HG03442 (cell line): ENCODE measurements at regions not wholly inside any gene's neighbourhood (a gene's known extent, or its start where the extent isn't known, plus 50 kb on each side); places are given as distances from the start of the nearest gene placed in this dataset.

ENCODE experiments used
- ATAC-seq: cut with Tn5 transposase; IDR thresholded peaks from one replicate; pipeline ENCODE4 v1.9.1; 2021; ENCODE audit warnings: mild to moderate bottlenecking, moderate library complexity; ENCODE audit not compliant: unreplicated experiment

GRCh38 chr14:58697930-58698642 lies 60.3 kb downstream of the DACT1 start:
- no peak for ATAC-seq

DNA sequence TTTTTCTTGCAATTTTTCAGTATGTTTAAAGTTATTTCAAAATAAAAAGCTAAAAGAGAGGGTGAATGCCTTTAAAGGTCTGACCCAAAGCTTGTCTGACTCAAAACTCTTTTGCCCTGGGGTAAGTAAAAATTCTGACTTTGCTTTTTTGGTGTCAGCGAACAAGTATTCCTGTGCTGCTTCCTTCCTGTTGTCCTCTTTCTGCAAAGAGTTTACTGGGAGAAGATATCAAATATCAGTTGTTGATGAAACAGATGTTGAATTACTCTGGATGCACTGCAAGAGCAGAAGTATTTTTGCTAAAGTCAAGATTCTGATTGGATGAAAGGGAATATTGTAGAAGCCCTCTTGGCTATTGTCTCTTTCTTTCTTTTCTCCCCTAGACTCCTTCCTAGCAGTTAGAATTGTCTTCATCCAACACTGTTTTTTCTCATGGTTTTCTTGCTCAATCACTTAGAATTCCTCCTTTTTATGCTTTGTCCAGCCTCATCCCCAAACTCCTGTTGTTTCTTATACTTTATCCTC lies 62.0 kb downstream of the DACT1 start:
- ATAC-seq, result no peak

DNA sequence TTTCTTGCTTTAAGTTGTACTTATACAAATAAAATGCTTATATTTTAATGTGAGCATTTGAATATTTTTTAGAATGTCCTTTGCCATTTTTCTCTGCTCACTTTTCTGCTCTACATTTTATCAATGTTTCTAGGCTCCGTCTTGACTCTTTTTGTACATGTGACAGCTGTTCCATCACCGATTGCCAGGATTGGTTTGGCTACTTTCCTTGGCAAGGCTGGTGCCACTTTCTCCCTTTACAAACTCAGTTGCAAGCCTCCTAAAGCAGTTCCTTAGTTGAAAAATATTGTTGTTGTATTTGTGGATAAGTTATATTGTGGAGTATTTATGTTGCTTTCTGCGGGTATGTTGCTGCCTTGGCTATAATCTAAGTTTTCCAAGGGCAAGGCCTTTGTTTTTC lies 63.4 kb downstream of the DACT1 start:
- ATAC-seq, result no peak

DNA sequence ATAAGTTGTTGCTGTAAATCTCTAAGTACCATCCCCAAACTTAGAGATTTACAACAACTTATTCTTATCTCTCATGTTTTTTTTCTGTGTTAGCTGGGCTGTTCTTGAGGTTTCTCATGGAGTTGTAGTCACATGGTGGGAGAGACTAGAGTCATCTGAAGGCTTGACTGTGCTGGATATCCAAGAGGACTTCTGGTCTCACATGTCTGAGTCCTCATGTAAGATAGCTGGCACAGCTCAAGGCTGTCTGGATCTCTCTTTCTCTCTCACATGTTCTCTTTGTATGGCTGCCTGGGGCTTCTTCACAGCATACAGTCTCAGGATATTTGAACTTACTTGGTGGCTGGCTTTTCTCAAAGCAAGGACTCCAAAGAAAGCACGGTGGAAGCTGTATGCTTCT lies 63.8 kb downstream of the DACT1 start:
- ATAC-seq, result no peak

DNA sequence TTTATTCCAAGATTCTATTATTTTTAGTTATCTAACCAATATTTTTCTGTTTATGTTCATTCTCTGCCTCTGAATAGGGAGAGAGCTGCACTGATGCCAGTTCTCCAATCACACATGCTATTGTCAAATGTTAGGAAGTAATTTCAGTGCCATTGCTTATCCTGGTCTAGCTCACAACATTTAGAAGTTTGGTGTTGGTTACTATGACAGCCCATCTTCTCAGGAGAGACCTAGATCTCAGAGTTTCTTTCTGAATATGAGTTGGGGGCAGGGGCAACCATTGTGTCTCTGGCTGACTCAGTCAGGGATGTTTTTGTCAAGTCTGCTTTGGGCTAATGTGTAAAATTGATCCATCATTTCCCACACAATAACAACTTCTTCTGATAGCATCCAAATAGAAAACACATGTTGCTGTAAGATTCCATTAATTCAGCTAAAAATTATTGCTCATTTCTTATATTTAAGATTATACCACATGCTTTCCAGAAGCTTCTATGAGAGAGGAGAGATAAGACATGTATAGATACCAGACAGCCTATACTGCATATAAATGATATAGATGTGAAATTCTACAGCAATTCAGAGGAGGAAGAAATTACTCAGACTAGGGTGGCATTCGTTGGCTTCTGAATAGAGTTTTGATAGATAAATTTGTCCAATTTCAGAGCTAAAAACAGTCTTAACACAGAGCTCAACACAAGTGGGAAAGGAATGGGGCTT lies 64.8 kb downstream of the DACT1 start:
- ATAC-seq, result no peak

DNA sequence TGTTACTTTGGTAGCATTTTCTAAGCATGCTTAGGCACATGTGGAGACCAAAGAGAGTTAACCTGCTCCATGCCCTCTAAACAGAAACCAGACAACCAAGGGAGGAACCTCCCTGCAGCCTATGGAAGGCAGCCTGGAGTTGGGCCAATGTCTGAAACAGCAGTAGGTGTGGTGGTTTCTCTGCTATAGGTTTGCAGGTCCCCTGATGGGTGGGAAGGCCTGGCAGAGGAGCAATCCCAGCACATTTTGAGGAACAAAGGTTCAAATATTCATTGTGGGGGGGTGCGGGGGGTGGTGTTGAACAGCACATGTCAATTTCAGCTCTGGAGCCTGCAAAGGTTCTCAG lies 65.4 kb downstream of the DACT1 start:
- no peak for ATAC-seq

DNA sequence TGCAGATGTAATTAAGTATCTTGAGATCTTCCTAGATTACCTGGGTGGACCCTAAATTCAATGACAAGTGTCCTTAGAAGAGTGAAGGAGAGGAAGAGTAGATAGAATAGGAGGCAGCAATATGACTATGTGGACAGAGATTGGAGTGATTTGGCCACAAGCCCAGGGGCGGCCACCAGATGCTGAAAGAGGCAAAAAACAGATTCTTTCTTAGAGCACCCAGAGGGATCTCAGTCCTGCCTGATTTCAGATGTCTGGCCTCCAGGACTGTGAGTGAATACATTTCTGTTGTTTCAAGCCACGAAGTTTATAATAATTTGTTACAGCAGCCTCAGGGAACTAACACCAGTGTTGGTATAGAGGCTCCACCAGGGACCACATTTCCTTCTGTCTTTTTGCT lies 67.3 kb downstream of the DACT1 start:
- no peak for ATAC-seq

DNA sequence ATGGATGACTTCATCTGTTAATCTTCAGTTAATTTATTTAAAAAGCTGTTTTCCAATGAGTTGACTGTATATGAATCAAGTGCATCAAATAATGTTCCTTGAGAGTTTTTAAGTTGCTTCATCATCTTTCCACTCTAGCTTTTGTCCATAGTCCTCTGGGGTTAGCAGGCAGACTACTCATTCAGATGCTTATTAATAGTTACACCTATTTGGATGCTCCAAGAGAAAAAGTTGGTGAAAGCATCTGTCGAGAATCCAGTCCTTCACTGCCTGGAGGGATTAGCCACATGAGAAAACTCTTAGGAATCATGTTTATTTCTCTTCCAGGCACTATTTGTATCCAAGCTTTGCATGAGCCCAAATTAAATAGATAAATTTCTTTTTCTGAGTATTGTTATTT lies 70.2 kb downstream of the DACT1 start:
- ATAC-seq, result no peak

DNA sequence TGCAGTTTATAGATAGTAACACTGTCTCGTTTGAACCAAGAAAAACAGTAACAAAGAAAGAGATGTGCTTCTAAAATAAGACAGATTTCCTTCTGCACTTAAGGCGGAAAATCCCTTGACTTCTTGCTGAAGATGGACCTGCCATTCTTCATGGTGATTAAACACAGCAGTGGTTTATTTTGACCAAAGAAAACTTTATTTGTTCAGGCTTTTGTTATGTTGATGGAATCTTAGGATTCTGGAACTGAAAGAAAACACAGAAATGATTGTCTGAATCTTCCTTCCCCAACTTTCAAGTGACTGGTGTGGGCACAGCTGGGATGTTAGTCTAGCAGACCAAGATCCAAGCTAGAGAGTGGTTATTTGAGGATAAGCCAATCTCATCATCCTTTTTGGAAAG lies 72.2 kb downstream of the DACT1 start:
- ATAC-seq, result no peak

GRCh38 chr14:58711382-58711781 lies 73.6 kb downstream of the DACT1 start:
- ATAC-seq, result no peak

GRCh38 chr14:58712357-58712756 lies 74.6 kb downstream of the DACT1 start:
- ATAC-seq, result no peak

DNA sequence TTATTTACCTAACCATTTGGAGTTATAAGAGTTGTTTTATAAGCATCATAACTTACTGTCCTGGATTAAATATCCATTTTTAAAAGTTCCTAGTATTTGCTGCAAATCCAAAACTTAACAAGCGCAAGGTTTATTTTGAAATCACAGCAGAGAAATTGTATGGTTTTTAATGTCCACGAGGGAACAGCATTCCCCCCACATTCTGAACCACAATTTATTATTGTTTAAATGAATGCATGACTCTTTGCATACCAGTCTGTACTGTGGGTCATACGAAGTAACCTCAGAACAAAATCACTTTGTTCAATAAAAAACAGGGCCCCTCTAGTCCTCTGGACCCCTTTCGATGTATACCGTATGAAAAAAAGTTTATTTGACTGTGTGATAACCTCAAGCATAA lies 75.9 kb downstream of the DACT1 start:
- ATAC-seq, result no peak

- no peak for ATAC-seq
Measured at GRCh38 chr14:58716706-58717105, 78.9 kb downstream of the DACT1 start.

DNA sequence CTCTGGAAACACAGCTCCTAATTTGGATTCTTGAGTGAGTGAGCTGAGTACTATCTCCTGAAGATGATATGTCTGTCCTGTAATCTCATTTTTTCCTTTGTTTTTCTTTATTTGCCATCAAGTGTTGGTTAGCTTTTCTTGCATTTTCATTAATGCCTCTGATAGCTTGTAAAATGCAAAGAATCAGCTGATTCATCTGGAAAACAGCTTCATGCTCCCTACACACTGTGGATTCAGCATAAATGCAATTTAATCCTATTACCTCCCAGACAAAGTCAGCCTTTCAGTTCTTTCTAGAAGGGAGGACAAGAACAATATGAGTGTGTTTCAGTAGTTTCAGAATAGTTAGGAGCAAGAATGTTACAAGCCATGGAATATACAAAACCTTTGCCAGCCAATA lies 79.4 kb downstream of the DACT1 start:
- ATAC-seq, result no peak

GRCh38 chr14:58717813-58718212 lies 80.1 kb downstream of the DACT1 start:
- no peak for ATAC-seq

GRCh38 chr14:58718226-58719205 lies 80.8 kb downstream of the DACT1 start:
- no peak for ATAC-seq

GRCh38 chr14:58721723-58722122 lies 84.0 kb downstream of the DACT1 start:
- ATAC-seq, result no peak

- no peak for ATAC-seq
Measured at GRCh38 chr14:58722441-58722840, 84.7 kb downstream of the DACT1 start.

DNA sequence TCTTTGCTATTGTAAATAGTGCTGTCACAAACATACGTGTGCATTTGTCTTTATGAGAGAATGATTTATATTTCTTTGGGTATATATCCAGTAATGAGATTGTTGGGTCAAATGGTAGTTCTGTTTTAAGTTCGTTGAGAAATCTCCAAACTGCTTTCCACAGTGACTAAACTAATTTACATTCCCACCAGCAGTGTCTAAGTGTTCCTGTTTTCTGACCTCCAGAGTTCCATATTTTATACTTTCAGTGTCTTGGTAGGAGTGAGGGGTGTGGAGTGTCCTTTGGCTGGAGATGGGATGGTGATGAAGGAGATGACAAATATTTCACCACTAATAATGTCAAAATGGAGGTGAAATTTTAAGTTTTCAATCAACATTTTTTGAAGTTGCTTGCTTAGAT lies 86.4 kb downstream of the DACT1 start:
- no peak for ATAC-seq

DNA sequence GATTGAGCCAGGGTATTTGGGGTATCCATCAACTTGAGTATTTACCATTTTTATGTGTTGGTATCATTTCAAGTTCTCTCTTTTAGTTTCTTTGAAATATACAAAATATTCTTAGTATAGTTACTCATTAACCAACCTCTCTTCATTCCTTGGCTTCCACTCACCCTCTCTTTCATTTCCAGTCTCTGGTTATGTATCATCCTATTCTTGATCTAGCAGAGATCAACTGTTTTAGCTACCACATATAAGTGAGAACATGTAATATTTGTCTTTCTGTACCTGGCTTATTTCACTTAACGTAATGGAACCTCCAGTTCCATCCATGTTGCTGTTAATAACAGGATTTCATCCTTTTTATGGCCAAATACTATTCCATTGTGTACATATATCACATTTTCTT lies 86.9 kb downstream of the DACT1 start:
- no peak for ATAC-seq

DNA sequence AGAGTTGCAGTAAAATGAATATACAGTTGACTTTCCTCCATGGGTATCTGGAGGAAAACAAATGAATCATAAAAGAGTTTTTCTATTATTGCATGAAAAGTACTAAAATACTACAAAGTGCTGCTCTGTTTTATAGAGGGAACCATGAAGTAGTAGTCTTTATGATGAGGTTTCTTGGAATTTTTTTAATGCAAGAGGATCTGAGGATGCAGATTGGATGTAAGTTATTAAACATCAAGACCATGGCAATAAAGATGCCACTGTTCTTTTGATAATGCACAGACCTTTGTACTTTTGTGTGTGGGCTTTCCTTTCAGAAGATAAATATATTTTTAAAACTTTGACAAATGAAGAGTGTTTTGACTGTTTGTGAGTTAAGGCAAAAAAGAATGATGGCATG lies 87.5 kb downstream of the DACT1 start:
- no peak for ATAC-seq
